ENCODE measurements at regions not wholly inside any gene's neighbourhood (a gene's known extent, or its start where the extent isn't known, plus 50 kb on each side); places are given as distances from the start of the nearest gene placed in this dataset.

DNA sequence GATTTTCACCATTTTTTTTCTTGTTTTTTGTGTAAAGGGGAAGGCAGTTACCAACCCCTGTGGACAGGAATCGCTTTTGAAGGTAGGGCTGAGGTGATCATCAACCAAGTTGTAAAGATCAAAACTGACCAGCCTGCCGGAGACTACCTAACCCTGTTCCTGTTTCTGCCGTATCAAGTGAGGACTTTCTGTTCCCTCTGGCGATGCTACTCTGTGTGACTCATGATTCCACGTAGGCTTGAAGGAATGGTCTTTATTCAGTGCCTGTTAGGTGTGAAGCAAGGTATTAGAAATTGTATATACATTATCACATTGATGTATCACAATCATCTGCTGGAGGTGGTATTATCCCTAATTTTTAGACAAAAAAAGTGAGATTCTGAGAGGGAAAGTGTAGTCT is 161.3 kb downstream of the SOX4 start:
- TF ChIP-seq, protein P1, sequence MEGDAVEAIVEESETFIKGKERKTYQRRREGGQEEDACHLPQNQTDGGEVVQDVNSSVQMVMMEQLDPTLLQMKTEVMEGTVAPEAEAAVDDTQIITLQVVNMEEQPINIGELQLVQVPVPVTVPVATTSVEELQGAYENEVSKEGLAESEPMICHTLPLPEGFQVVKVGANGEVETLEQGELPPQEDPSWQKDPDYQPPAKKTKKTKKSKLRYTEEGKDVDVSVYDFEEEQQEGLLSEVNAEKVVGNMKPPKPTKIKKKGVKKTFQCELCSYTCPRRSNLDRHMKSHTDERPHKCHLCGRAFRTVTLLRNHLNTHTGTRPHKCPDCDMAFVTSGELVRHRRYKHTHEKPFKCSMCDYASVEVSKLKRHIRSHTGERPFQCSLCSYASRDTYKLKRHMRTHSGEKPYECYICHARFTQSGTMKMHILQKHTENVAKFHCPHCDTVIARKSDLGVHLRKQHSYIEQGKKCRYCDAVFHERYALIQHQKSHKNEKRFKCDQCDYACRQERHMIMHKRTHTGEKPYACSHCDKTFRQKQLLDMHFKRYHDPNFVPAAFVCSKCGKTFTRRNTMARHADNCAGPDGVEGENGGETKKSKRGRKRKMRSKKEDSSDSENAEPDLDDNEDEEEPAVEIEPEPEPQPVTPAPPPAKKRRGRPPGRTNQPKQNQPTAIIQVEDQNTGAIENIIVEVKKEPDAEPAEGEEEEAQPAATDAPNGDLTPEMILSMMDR (optimal IDR thresholded peaks at IDR 0.05 in 1 of 3, IDR thresholded peaks at IDR 0.05 in 1 of 3, conservative IDR thresholded peaks at IDR 0.05 in 1 of 3; ENCODE audit: extremely low read depth in 1 of 3, insufficient read depth in 2 of 3, low read length in 3 of 3) = no peak
- TF ChIP-seq EZH2 (IDR thresholded peaks at IDR 0.05; ENCODE audit: low read length) = no peak

Measured in keratinocyte (primary cell).